ENCODE measurements at regions not wholly inside any gene's neighbourhood (a gene's known extent, or its start where the extent isn't known, plus 50 kb on each side); places are given as distances from the start of the nearest gene placed in this dataset.

DNA sequence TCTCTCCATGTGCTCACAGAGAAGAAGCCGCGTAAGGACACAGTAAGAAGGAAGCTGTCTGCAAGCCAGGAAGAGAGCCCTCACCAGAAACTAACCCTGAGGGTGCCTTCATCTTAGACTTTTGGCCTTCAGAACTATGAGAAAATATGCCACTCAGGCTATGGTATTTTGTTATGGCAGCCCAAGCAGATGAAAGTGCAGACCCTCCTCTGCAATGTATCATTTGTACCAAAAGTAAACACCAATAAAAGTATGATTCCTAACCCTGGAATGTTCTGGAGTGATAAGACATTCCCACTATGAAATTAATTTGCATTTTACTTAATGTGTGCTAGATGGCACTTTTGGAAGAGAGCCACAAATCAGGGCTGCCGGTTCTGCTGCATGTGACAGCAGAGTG, 594.3 kb downstream of the UTRN start:
- TF ChIP-seq, protein P1, sequence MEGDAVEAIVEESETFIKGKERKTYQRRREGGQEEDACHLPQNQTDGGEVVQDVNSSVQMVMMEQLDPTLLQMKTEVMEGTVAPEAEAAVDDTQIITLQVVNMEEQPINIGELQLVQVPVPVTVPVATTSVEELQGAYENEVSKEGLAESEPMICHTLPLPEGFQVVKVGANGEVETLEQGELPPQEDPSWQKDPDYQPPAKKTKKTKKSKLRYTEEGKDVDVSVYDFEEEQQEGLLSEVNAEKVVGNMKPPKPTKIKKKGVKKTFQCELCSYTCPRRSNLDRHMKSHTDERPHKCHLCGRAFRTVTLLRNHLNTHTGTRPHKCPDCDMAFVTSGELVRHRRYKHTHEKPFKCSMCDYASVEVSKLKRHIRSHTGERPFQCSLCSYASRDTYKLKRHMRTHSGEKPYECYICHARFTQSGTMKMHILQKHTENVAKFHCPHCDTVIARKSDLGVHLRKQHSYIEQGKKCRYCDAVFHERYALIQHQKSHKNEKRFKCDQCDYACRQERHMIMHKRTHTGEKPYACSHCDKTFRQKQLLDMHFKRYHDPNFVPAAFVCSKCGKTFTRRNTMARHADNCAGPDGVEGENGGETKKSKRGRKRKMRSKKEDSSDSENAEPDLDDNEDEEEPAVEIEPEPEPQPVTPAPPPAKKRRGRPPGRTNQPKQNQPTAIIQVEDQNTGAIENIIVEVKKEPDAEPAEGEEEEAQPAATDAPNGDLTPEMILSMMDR (IDR thresholded peaks at IDR 0.05), result no peak
- TF ChIP-seq, protein P2, sequence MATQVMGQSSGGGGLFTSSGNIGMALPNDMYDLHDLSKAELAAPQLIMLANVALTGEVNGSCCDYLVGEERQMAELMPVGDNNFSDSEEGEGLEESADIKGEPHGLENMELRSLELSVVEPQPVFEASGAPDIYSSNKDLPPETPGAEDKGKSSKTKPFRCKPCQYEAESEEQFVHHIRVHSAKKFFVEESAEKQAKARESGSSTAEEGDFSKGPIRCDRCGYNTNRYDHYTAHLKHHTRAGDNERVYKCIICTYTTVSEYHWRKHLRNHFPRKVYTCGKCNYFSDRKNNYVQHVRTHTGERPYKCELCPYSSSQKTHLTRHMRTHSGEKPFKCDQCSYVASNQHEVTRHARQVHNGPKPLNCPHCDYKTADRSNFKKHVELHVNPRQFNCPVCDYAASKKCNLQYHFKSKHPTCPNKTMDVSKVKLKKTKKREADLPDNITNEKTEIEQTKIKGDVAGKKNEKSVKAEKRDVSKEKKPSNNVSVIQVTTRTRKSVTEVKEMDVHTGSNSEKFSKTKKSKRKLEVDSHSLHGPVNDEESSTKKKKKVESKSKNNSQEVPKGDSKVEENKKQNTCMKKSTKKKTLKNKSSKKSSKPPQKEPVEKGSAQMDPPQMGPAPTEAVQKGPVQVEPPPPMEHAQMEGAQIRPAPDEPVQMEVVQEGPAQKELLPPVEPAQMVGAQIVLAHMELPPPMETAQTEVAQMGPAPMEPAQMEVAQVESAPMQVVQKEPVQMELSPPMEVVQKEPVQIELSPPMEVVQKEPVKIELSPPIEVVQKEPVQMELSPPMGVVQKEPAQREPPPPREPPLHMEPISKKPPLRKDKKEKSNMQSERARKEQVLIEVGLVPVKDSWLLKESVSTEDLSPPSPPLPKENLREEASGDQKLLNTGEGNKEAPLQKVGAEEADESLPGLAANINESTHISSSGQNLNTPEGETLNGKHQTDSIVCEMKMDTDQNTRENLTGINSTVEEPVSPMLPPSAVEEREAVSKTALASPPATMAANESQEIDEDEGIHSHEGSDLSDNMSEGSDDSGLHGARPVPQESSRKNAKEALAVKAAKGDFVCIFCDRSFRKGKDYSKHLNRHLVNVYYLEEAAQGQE (IDR thresholded peaks at IDR 0.05; ENCODE audit: insufficient read depth in 1 of 2, low read depth in 2 of 2, low read length in 1 of 2), result no peak
- TF ChIP-seq POLR2AphosphoS5 (IDR thresholded peaks at IDR 0.05; ENCODE audit: low read depth, low read length), result no peak
